Natural killer cell (primary cell): ENCODE measurements at regions not wholly inside any gene's neighbourhood (a gene's known extent, or its start where the extent isn't known, plus 50 kb on each side); places are given as distances from the start of the nearest gene placed in this dataset.

Experiments
- ATAC-seq, 3 donors: fragments of 150-1000 bp in 2 of 3; fragments of 200-7000 bp in 1 of 3; cut with Tn5 transposase; 1 replicate in 1 of 3; 2 replicates in 2 of 3; pipeline ENCODE4 v1.10.0; 2021; ENCODE audit warnings: mild to moderate bottlenecking in 2 of 3, moderate library complexity in 2 of 3
- DNase-seq, 2 donors: peaks; one replicate each; pipeline versions ENCODE4 v3.0.0 to v3.0.0-alpha.2; 2013 to 2021; ENCODE audit warnings: mixed read lengths in 1 of 2
- H3K27ac ChIP-seq: one replicate; pipeline ENCODE4 v1.5.1; 2013; ENCODE audit warnings: mild to moderate bottlenecking, low read length
- H3K27me3 ChIP-seq: one replicate; pipeline ENCODE4 v1.6.1; 2013; ENCODE audit warnings: low read length; ENCODE audit not compliant: control insufficient read depth, insufficient read depth
- H3K36me3 ChIP-seq: one replicate; pipeline ENCODE4 v1.6.1; 2013; ENCODE audit warnings: low read length; ENCODE audit not compliant: control insufficient read depth, insufficient read depth
- H3K4me1 ChIP-seq: one replicate; pipeline ENCODE4 v1.6.1; 2013; ENCODE audit warnings: low read length; ENCODE audit not compliant: control insufficient read depth, insufficient read depth
- H3K4me3 ChIP-seq: one replicate; pipeline ENCODE4 v1.5.1; 2013; ENCODE audit warnings: low read length
- H3K9me3 ChIP-seq: one replicate; pipeline ENCODE4 v1.6.1; 2013; ENCODE audit warnings: low read length; ENCODE audit not compliant: control insufficient read depth, insufficient read depth
- H3K27ac Mint-ChIP-seq, 2 donors: one replicate each; pipeline ENCODE4 v1.8.0; 2022; ENCODE audit warnings: mild to moderate bottlenecking in 2 of 2, mixed read lengths in 2 of 2, moderate library complexity in 1 of 2
- H3K27me3 Mint-ChIP-seq, 2 donors: one replicate each; pipeline ENCODE4 v1.8.0; 2022; ENCODE audit warnings: low read depth in 2 of 2, mixed read lengths in 2 of 2
- H3K36me3 Mint-ChIP-seq: one replicate; pipeline ENCODE4 v1.8.0; 2022; ENCODE audit warnings: mixed read lengths
- H3K4me1 Mint-ChIP-seq, 2 donors: one replicate each; pipeline ENCODE4 v1.8.0; 2022; ENCODE audit warnings: mixed read lengths in 2 of 2
- H3K4me3 Mint-ChIP-seq: one replicate; pipeline ENCODE4 v1.8.0; 2022; ENCODE audit warnings: mild to moderate bottlenecking, moderate library complexity, mixed read lengths
- H3K9me3 Mint-ChIP-seq, 2 donors: one replicate each; pipeline ENCODE4 v1.8.0; 2022; ENCODE audit warnings: mixed read lengths in 2 of 2
- WGBS: methylation state at CpG from one replicate; pipeline ENCODE4 v1.1.7; 2013; ENCODE audit warnings: missing lambda C conversion rate; ENCODE audit not compliant: insufficient coverage; 5-methylcytosine and 5-hydroxymethylcytosine counted together
- intact Hi-C: fragments of 100-400 bp; cut with micrococcal nuclease; formaldehyde crosslinking; loops from one replicate; pipeline ENCODE4 v1.14.2; 2022
- TF ChIP-seq, protein P1 (sequence below): fragments of 200-600 bp; IDR thresholded peaks from one replicate; pipeline ENCODE4 v1.8.0; 2022; ENCODE audit warnings: antibody characterized with exemption

DNA sequence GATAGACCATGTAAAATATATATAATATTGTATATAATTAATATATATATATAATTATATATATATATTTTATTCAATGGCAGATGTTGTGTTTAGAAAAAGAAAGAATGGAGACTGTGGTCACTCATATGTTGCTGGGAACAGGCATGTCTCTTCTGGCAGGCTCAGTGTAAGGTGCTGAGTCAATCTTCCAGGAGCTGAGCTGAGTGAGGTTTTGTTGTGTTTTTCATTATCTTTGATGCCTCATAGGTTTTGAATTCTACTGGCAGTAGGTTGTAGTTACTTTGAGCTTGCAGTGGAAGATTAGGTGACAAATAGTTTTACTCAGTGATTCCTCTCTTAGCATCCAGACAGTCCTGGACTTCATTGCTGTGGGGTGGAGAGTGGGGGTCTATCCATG lies 561.3 kb downstream of the IRX1 start:
- H3K36me3 Mint-ChIP-seq: no peaks in the 10 kb centered on the region
- TF ChIP-seq, protein P1, sequence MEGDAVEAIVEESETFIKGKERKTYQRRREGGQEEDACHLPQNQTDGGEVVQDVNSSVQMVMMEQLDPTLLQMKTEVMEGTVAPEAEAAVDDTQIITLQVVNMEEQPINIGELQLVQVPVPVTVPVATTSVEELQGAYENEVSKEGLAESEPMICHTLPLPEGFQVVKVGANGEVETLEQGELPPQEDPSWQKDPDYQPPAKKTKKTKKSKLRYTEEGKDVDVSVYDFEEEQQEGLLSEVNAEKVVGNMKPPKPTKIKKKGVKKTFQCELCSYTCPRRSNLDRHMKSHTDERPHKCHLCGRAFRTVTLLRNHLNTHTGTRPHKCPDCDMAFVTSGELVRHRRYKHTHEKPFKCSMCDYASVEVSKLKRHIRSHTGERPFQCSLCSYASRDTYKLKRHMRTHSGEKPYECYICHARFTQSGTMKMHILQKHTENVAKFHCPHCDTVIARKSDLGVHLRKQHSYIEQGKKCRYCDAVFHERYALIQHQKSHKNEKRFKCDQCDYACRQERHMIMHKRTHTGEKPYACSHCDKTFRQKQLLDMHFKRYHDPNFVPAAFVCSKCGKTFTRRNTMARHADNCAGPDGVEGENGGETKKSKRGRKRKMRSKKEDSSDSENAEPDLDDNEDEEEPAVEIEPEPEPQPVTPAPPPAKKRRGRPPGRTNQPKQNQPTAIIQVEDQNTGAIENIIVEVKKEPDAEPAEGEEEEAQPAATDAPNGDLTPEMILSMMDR: no peak
- Histone ChIP-seq H3K27ac (no peak overlapping the region), H3K9me3 (no peaks in the 10 kb centered on the region), H3K36me3 (no peaks in the 10 kb centered on the region), H3K27me3 (no peaks in the 10 kb centered on the region), H3K4me3 (no peak overlapping the region), H3K4me1 (no peaks in the 10 kb centered on the region)
- intact Hi-C loops: no loop called here
- H3K9me3 Mint-ChIP-seq: peaks cover 0 to 2% of the 10 kb centered on the region in 2 donors
- H3K27me3 Mint-ChIP-seq: peaks cover 0 to 6% of the 10 kb centered on the region in 2 donors
- no peak overlapping the region for H3K4me3 Mint-ChIP-seq
- ATAC-seq: no peak
- H3K27ac Mint-ChIP-seq: no peak overlapping the region
- H3K4me1 Mint-ChIP-seq: no peaks in the 10 kb centered on the region
- no peak for DNase-seq

DNA sequence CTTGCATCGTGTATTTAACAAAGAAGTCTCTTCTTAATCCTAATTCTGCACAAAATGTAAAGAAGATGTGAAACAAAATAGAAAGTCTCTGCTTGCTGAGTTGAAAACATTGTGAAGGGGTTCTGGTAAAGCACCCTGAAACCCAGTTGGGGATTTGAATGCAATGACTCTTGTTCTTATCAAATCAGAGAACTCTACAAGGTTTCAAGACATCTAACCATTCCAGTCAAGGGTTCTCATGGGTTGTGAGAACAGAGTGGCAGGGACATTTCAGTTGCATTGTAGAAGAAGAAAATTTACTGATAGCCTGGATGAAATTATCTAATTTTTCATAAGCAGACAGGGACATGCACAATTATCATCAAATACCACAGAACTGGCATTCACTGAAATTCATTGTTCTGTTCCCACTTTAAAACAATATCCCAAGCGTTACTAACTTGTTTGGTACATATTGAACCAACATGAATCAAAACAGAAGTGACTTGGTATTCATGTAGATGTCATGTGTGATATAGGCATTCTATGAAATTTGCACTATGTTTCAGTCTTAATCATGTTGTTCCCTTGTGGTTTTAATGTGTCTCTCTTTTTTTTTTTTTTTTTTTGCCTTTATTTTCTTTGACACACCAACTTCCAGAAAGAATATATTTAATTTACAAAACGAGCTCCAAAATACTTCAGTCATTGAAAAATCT lies 563.3 kb downstream of the IRX1 start:
- Mint-ChIP-seq H3K27me3 (peaks cover 0 to 6% of the 10 kb centered on the region in 2 donors), H3K9me3 (peaks cover 0 to 2% of the 10 kb centered on the region in 2 donors), H3K27ac (no peak overlapping the region), H3K4me3 (no peak overlapping the region), H3K36me3 (no peaks in the 10 kb centered on the region), H3K4me1 (no peaks in the 10 kb centered on the region)
- WGBS: no CpG with 5 or more reads among the region's 3 CpGs
- Histone ChIP-seq H3K36me3 (no peaks in the 10 kb centered on the region), H3K4me1 (no peaks in the 10 kb centered on the region), H3K27me3 (no peaks in the 10 kb centered on the region), H3K4me3 (no peak overlapping the region), H3K9me3 (no peaks in the 10 kb centered on the region), H3K27ac (no peak overlapping the region)
- ATAC-seq (no peak), DNase-seq (no peak)
- TF ChIP-seq, protein P1: no peak
- intact Hi-C loops: no loop called here

DNA sequence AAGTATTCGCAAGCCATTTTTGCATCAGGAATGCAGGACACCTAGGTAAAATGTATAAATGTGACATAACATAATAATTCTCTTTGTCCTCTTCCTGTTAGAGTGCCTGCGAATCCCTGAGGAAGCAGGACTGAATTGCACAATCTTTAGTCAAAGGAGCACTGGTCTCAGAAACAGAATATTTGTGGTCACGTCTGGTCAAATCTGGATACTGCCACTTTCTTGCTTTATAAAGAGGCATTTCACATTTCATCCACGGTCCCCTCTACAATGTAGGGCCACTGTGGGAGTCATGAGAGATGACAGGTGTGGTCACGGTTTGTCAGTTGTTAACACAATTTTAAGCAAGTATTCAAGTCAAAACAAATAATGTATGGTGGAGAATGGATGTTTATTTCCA lies 564.0 kb downstream of the IRX1 start:
- TF ChIP-seq, protein P1: no peak
- ATAC-seq (no peak), DNase-seq (no peak)
- Histone ChIP-seq H3K27ac (no peak overlapping the region), H3K36me3 (no peaks in the 10 kb centered on the region), H3K4me3 (no peak overlapping the region), H3K27me3 (no peaks in the 10 kb centered on the region), H3K4me1 (no peaks in the 10 kb centered on the region), H3K9me3 (no peaks in the 10 kb centered on the region)
- no peak overlapping the region for H3K4me3 Mint-ChIP-seq
- peaks cover 0 to 2% of the 10 kb centered on the region in 2 donors for H3K9me3 Mint-ChIP-seq
- intact Hi-C loops: no loop called here
- H3K36me3 Mint-ChIP-seq: no peaks in the 10 kb centered on the region
- no peaks in the 10 kb centered on the region for H3K4me1 Mint-ChIP-seq
- WGBS: 78% methylated on average over 2 of the region's 5 CpGs
- H3K27me3 Mint-ChIP-seq: peaks cover 0 to 10% of the 10 kb centered on the region in 2 donors
- H3K27ac Mint-ChIP-seq: no peak overlapping the region

DNA sequence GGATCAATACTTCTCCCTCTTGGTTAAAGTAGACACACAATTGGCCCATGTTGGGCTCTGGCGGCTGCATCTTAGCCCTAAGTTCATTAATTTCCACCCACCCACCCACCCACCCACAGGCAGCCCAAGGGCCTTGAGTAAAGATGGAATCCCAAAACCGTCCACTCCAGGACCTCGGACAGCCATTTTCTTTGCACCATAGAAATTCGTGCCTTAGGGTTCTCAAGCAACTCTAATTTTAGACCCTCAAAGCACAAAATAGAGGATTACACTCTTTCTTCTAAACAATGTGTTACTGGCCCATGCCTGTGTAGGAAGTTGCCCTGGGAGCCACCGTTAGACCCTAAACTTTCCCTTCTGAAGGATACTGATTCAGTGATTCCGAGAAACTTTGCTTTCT lies 568.5 kb downstream of the IRX1 start:
- H3K9me3 ChIP-seq: no peaks in the 10 kb centered on the region
- Mint-ChIP-seq H3K27ac (no peak overlapping the region), H3K27me3 (peaks cover 0 to 12% of the 10 kb centered on the region in 2 donors), H3K36me3 (no peaks in the 10 kb centered on the region), H3K4me3 (no peak overlapping the region), H3K4me1 (no peaks in the 10 kb centered on the region), H3K9me3 (peaks cover 0 to 5% of the 10 kb centered on the region in 2 donors)
- no peak overlapping the region for H3K4me3 ChIP-seq
- DNase-seq (no peak), ATAC-seq (no peak)
- no peaks in the 10 kb centered on the region for H3K4me1 ChIP-seq
- intact Hi-C loops: no loop called here
- WGBS: 85% methylated on average over 6 of the region's 6 CpGs
- TF ChIP-seq, protein P1: no peak
- H3K36me3 ChIP-seq: no peaks in the 10 kb centered on the region
- no peak overlapping the region for H3K27ac ChIP-seq
- H3K27me3 ChIP-seq: no peaks in the 10 kb centered on the region
